HFF-Myc (cell line): ENCODE measurements at regions not wholly inside any gene's neighbourhood (a gene's known extent, or its start where the extent isn't known, plus 50 kb on each side); places are given as distances from the start of the nearest gene placed in this dataset.

Experiments
- DNase-seq: peaks from one replicate; pipeline ENCODE4 v3.0.0-alpha.2; 2011; ENCODE audit warnings: low read depth; ENCODE audit errors: extremely low read depth
- H3K4me3 ChIP-seq: replicated peaks from 2 replicates; pipeline ENCODE4 v1.5.1; 2011; ENCODE audit warnings: low read depth, mild to moderate bottlenecking, control low read depth, low read length
- TF ChIP-seq, protein P1 (sequence below): IDR thresholded peaks from 2 replicates; pipeline ENCODE4 v1.5.1; 2012; ENCODE audit warnings: mild to moderate bottlenecking, low read depth, low read length, control low read depth; ENCODE audit errors: missing control alignments

DNA sequence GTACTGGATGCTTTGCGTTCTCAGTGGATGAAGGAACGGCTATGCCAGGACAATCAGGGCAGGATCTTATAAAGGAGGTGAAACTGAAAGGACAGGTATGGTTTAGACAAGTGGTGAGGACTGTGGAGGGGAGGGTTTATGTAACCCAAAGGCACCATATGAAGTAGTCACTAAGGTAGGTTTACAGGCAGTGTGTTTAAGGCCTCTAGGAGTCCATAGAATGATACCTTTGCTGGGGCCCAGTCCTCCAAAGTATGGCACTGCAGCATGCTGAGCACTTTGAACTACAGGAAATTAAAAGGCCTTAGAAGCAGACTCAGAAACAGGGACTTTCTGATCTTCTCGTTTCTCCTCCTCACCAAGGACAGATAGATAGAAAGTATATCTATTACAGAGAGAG, 304.7 kb upstream of the USP25 start:
- TF ChIP-seq, protein P1, sequence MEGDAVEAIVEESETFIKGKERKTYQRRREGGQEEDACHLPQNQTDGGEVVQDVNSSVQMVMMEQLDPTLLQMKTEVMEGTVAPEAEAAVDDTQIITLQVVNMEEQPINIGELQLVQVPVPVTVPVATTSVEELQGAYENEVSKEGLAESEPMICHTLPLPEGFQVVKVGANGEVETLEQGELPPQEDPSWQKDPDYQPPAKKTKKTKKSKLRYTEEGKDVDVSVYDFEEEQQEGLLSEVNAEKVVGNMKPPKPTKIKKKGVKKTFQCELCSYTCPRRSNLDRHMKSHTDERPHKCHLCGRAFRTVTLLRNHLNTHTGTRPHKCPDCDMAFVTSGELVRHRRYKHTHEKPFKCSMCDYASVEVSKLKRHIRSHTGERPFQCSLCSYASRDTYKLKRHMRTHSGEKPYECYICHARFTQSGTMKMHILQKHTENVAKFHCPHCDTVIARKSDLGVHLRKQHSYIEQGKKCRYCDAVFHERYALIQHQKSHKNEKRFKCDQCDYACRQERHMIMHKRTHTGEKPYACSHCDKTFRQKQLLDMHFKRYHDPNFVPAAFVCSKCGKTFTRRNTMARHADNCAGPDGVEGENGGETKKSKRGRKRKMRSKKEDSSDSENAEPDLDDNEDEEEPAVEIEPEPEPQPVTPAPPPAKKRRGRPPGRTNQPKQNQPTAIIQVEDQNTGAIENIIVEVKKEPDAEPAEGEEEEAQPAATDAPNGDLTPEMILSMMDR = no peak
- DNase-seq = no peak

GRCh38 chr21:15430023-15430422, 299.8 kb upstream of the USP25 start:
- DNase-seq = no peak
- H3K4me3 ChIP-seq = no peak overlapping the region
- TF ChIP-seq, protein P1 = no peak

More for the DNA sequence above, 304.7 kb upstream of the USP25 start:
- no peak overlapping the region for H3K4me3 ChIP-seq

GRCh38 chr21:15430577-15430976, 299.2 kb upstream of the USP25 start:
- TF ChIP-seq, protein P1 = no peak
- DNase-seq = no peak
- no peak overlapping the region for H3K4me3 ChIP-seq

DNA sequence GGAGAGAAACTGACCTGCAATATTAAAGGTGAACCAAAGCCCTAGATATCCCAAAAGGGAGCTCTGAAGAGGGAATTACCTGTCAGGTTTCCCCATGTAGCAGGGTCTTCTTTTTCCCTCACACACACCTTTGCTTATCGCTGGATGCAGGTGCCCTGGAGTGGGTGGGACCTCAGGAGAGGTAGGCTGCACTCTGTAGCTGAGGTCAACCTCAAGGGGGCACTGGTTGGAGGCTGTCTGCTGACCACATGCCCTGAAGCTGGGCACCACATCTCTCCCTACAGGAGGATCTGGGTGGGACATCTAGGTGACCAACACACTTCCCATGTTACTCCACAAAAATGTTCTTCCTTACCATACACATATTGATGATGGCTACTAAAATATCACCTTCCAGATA, 298.7 kb upstream of the USP25 start:
- no peak for DNase-seq
- no peak overlapping the region for H3K4me3 ChIP-seq
- TF ChIP-seq, protein P1 = no peak

- H3K4me3 ChIP-seq = no peak overlapping the region
- TF ChIP-seq, protein P1 = no peak
- DNase-seq = no peak
Observed at GRCh38 chr21:15433091-15433490, 296.7 kb upstream of the USP25 start.

DNA sequence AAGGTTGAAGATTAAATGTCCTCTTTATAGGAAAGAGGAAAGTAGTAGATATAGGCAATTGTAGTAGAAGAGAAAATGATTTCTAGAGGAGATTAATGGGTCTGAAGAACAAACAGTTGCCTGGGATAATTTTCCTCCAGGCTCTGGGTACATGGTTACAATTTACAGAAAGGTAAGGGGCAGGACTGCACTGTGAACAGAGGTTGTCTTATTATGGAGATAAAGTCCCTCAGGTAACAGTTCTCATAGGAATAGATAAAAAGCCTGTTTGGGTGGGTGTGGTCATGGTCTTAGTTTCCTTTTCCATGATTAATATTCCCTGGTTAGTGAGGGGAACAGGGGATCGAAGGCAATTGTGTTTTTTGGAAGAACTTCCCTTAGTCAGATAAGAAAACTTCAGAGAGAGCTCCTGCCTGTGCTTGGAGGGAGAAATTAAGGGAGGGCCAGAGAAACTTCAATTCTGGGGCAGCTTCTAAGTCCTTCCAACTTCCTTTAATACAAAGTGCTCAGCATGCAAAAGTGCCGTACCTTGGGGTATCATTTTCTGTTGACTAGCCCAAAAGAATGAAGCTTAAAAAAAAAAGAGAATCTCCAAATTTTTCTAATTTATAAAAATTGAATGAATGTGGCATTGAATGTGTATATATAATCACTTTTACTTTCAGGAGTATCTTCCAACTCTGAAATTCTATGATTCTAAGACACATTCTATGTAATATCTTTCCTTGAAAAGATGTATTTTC, 295.4 kb upstream of the USP25 start:
- DNase-seq = no peak
- TF ChIP-seq, protein P1 = no peak
- H3K4me3 ChIP-seq = no peak overlapping the region

- no peak for DNase-seq
- TF ChIP-seq, protein P1 = no peak
- H3K4me3 ChIP-seq = no peak overlapping the region
Observed at GRCh38 chr21:15436031-15436430, 293.8 kb upstream of the USP25 start.
